GM23338 (cell line): ENCODE measurements at regions not wholly inside any gene's neighbourhood (a gene's known extent, or its start where the extent isn't known, plus 50 kb on each side); places are given as distances from the start of the nearest gene placed in this dataset.

Experiments
- CREB1 ChIP-seq: fragments of 250-450 bp; sonication (Bioruptor Pico); IDR thresholded peaks from 2 replicates; pipeline ENCODE4 v1.5.0; 2020; ENCODE audit warnings: low read depth, mild to moderate bottlenecking, moderate library complexity
- EZH2 ChIP-seq: fragments of 200-600 bp; sonication (generic); IDR thresholded peaks from one replicate; pipeline ENCODE4 v1.8.0; 2017; ENCODE audit warnings: antibody characterized with exemption, mild to moderate bottlenecking, low read depth; ENCODE audit not compliant: unreplicated experiment
- EZH2phosphoT487 ChIP-seq: fragments of 200-600 bp; sonication (generic); IDR thresholded peaks from one replicate; pipeline ENCODE4 v1.8.1; 2018; ENCODE audit warnings: antibody characterized with exemption; ENCODE audit not compliant: unreplicated experiment
- JUNB ChIP-seq: IDR thresholded peaks from one replicate; pipeline ENCODE4 v1.6.1; 2016; ENCODE audit warnings: antibody characterized with exemption; ENCODE audit not compliant: unreplicated experiment
- POLR2AphosphoS5 ChIP-seq: IDR thresholded peaks from 2 replicates; pipeline ENCODE4 v1.6.1; 2016; ENCODE audit warnings: antibody characterized with exemption, low read depth
- TF ChIP-seq, protein P1 (sequence below), 2 experiments: fragments of 200-600 bp in 1 of 2; sonication (generic) in 1 of 2; conservative IDR thresholded peaks; 2 replicates each; pipeline versions ENCODE4 v1.5.1 to v1.6.1; 2016 to 2017; ENCODE audit warnings: antibody characterized with exemption in 2 of 2, low read depth in 2 of 2, mild to moderate bottlenecking in 2 of 2, moderate library complexity in 1 of 2
- TF ChIP-seq, protein P2 (sequence below): IDR thresholded peaks from one replicate; pipeline ENCODE4 v1.6.1; 2018; ENCODE audit warnings: antibody characterized with exemption; ENCODE audit not compliant: unreplicated experiment

- TF ChIP-seq EZH2 (no peak), JUNB (no peak), POLR2AphosphoS5 (no peak), EZH2phosphoT487 (no peak), CREB1 (CRISPR knock-in tag) (no peak)
- TF ChIP-seq, protein P1, sequence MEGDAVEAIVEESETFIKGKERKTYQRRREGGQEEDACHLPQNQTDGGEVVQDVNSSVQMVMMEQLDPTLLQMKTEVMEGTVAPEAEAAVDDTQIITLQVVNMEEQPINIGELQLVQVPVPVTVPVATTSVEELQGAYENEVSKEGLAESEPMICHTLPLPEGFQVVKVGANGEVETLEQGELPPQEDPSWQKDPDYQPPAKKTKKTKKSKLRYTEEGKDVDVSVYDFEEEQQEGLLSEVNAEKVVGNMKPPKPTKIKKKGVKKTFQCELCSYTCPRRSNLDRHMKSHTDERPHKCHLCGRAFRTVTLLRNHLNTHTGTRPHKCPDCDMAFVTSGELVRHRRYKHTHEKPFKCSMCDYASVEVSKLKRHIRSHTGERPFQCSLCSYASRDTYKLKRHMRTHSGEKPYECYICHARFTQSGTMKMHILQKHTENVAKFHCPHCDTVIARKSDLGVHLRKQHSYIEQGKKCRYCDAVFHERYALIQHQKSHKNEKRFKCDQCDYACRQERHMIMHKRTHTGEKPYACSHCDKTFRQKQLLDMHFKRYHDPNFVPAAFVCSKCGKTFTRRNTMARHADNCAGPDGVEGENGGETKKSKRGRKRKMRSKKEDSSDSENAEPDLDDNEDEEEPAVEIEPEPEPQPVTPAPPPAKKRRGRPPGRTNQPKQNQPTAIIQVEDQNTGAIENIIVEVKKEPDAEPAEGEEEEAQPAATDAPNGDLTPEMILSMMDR (conservative IDR thresholded peaks at IDR 0.05; ENCODE audit: low read depth in 2 of 2) = no peak
- TF ChIP-seq, protein P2, sequence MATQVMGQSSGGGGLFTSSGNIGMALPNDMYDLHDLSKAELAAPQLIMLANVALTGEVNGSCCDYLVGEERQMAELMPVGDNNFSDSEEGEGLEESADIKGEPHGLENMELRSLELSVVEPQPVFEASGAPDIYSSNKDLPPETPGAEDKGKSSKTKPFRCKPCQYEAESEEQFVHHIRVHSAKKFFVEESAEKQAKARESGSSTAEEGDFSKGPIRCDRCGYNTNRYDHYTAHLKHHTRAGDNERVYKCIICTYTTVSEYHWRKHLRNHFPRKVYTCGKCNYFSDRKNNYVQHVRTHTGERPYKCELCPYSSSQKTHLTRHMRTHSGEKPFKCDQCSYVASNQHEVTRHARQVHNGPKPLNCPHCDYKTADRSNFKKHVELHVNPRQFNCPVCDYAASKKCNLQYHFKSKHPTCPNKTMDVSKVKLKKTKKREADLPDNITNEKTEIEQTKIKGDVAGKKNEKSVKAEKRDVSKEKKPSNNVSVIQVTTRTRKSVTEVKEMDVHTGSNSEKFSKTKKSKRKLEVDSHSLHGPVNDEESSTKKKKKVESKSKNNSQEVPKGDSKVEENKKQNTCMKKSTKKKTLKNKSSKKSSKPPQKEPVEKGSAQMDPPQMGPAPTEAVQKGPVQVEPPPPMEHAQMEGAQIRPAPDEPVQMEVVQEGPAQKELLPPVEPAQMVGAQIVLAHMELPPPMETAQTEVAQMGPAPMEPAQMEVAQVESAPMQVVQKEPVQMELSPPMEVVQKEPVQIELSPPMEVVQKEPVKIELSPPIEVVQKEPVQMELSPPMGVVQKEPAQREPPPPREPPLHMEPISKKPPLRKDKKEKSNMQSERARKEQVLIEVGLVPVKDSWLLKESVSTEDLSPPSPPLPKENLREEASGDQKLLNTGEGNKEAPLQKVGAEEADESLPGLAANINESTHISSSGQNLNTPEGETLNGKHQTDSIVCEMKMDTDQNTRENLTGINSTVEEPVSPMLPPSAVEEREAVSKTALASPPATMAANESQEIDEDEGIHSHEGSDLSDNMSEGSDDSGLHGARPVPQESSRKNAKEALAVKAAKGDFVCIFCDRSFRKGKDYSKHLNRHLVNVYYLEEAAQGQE = no peak
Measured at GRCh38 chr3:132211896-132212295, 105.3 kb upstream of the ACP3 start.
